Peyer's patch (tissue), 4 donors: ENCODE measurements at regions not wholly inside any gene's neighbourhood (a gene's known extent, or its start where the extent isn't known, plus 50 kb on each side); places are given as distances from the start of the nearest gene placed in this dataset.

Source experiments
- CTCF ChIP-seq, 6 experiments: fragments of 450-650 bp in 4 of 6; fragments of 200-600 bp in 2 of 6; sonication (generic) in 1 of 6; IDR thresholded peaks; one replicate each; pipeline ENCODE4 v1.5.1; 2017 to 2019; ENCODE audit warnings: antibody characterized with exemption in 6 of 6, mild to moderate bottlenecking in 3 of 6, moderate library complexity in 1 of 6
- POLR2A ChIP-seq, 2 donors: fragments of 450-650 bp; IDR thresholded peaks; one replicate each; pipeline ENCODE4 v1.5.1; 2017; ENCODE audit warnings: antibody characterized with exemption in 2 of 2, mild to moderate bottlenecking in 2 of 2, moderate library complexity in 2 of 2

- TF ChIP-seq CTCF (IDR thresholded peaks at IDR 0.05): no peak
- no peak for TF ChIP-seq POLR2A (IDR thresholded peaks at IDR 0.05)
Observed at GRCh38 chr20:57013741-57014140, 252.7 kb downstream of the BMP7 start.
